NOMO-1 (cell line): ENCODE measurements at regions not wholly inside any gene's neighbourhood (a gene's known extent, or its start where the extent isn't known, plus 50 kb on each side); places are given as distances from the start of the nearest gene placed in this dataset.
"Not testable (repeated sequence)": the region's sequence is repeated elsewhere in the genome, so short reads cannot be mapped to it uniquely, and the experiment has no call there.

Experiments used
- DNase-seq, 2 experiments: peaks; one replicate each; lab custom pipeline; 2025; ENCODE audit not compliant: unreplicated experiment in 2 of 2; lab: John Stamatoyannopoulos, UW

GRCh38 chr4:117014236-117014635, 71.1 kb downstream of the TRAM1L1 start:
- no peak for DNase-seq

DNA sequence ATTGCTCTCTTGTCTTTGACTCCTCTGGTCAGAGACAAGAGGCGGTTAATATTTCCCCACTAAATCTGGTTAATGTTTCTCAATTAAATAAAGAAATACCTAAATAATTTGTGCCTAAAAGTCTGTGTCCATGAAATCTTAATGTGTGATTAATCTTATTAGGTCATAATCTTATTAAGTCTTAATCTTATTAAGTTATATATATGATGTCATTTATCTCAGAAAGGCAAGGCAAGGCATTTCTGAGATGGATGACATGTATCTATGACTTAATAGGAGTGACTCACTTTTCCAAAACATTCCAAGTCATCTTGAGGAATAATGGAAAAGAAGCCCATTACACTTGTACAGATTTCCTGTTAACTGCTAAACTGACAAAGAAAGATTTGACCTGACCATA, 74.7 kb downstream of the TRAM1L1 start:
- DNase-seq: no peak

DNA sequence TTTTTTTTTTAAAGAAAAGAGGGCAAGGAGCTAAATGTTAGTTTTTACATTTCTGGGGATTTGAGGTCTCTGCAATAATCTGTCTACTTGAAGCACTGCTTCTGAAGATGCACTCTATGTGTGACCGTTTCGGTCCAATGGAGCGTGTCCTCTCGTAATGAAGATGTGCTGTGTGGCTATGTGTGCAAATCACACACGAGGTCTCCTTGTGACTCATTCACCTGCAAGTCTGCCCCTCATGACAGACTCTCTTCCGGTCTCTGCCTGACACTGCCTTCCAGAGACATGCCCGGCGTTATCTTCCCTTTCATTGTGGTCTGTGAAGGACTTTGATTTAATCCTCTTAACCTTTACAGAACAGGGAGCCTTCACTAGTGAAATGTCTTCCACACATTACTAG, 84.3 kb downstream of the TRAM1L1 start:
- no peak for DNase-seq

- no peak for DNase-seq
Measured at GRCh38 chr4:116982656-116983055, 102.7 kb downstream of the TRAM1L1 start.

GRCh38 chr4:116980436-116980835, 104.9 kb downstream of the TRAM1L1 start:
- not testable (repeated sequence) for DNase-seq

DNA sequence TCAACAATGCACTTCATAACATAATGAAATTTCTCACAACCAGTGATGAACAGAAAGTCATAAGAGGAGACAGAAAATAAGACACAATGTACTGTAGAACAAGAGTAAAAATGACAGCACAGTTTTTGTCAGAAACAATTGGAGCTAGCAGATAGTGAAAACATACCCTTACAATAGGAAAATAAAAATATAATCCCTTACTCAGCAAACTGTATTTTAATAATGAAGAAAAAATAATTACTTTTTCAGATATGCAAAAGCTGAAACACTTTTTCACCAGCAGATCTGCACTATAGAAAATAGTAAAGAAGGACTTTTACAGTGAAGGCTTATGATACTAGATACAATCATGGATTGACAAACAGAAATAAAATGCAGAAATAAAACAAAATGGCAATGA, 126.3 kb downstream of the TRAM1L1 start:
- DNase-seq: no peak

DNA sequence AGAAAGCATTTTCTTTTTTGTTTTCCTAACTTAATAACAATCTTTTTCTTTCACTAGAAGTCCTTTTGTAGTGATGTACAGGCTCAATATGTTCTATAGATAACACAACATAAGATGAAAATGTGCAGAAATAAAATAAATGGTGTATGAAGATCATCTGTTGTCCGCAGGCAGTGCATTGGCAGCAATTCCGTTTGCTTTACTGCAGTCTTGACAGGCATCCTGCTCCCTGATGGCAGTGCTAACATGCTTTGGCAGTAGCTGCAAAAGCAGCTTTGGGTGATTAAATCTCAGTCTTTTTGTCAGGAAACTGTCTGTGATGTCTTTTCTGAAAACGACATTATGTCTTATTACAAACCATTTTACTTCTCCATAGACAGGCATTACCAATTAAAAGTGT, 131.4 kb downstream of the TRAM1L1 start:
- DNase-seq: no peak

DNA sequence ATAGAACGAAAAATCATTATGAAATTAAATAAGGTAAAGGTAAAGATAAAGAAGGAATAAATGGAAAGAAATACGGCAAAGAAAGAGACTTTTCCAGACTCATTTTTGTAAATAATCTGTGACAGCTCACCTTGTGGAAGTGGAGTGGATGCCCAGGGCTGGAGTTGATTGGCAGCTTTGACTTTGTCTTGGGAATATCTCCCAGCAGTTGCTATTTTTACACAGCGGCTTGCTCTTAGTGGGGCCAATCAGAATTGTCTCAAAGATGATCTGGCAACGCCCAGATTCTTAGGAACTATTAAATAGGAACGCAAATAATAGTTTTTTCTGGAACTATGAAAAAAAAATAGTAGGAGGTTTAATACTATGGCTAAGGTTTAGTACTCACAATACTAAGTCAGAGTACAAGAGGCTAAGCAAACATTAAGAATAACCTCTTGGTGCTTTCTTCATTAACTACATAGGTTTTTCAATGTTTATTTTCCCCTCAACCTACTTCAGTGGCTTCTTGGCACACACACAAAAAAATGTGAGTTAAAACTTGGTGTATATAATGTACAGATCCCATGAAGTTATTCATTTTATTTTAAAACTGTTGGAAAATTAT, 132.7 kb downstream of the TRAM1L1 start:
- no peak for DNase-seq

DNA sequence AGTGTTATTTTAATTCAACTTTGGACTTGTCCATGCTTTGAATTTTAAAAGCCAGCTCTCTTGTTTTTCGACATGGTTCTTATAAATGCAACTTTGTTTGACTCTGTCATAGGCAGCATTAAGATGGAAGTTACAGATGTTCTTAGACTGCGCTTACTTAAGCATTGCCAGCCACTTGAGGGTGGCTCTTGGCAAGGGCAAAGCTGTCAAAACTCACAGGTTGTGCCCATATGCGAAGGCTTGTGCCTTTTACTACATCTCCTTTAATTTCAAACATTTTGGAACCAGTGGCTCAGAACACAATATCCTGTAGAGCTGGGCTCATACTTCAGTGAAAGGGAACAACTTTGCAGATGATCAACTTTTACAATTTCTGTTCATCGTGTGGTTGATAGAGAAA, 135.5 kb downstream of the TRAM1L1 start:
- DNase-seq: no peak

DNA sequence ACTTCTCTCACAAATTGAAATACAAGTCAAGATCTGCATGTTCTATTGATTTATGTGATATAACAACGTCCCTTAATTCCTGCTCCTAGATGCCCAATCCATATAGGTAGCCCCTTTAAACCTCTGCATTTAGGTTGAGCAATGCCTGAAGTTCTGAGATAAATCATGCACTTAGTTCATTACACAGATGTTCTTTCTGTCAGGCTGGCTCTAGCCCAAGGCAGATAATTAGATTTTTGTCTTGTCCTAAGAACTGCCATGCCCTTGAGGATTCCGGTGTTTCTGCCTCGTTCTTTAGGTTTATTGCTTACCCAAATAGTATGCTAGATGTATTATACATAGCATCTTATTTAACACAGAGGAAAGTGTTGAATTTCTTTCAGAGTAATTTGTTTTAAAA, 143.1 kb downstream of the TRAM1L1 start:
- DNase-seq: no peak

GRCh38 chr4:116930329-116930728, 155.0 kb downstream of the TRAM1L1 start:
- no peak for DNase-seq

- no peak for DNase-seq
Measured at GRCh38 chr4:116926631-116927295, 158.6 kb downstream of the TRAM1L1 start.

DNA sequence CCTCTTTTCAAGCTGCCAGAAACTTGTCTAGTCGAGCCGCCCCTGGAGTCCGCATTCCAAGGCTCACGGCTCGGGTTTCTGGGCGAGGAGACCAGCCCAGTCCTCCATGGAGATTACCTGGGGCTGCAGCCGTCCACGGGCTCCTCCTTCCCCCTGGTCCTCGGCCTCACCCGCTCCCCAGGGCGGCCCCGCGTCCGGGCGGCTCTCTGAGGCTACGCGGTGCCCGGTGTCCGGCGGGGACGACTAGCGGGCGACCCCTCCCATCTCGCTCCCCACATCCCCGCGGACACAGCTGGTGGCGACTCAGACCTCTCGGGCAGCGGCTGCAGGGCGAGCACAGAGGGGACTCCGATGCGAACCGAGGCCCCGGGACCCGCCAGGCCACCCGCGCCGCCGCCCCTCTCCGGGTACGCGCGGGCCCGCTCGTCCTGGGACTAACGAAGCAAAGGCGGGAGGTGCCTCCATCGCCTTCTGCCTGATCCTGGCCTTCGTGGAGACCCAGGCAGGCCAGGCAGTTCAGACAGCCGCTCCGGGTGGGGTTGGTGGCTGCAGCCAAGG, 159.4 kb downstream of the TRAM1L1 start:
- no peak for DNase-seq

GRCh38 chr4:116923389-116923788, 162.0 kb downstream of the TRAM1L1 start:
- DNase-seq: no peak

- DNase-seq: no peak
Measured at GRCh38 chr4:116913451-116913850, 171.9 kb downstream of the TRAM1L1 start.

DNA sequence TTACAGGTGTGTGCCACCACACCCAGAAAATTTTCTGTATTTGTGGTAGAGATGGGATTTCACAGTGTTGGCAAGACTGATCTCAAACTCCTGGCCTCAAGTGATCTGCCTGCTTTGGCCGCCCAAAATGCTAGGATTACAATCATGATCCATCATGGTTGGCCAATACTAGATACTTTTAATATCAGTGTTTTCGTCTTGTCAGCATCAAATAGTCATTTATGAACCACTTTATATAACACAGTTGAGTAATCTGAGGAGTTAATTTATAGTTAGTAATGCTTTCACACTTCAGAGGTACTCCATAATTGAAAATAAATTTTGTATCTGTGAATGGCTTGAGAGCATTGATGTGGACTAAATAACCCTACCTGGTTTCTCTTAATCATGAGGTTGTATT, 178.6 kb downstream of the TRAM1L1 start:
- DNase-seq: no peak

DNA sequence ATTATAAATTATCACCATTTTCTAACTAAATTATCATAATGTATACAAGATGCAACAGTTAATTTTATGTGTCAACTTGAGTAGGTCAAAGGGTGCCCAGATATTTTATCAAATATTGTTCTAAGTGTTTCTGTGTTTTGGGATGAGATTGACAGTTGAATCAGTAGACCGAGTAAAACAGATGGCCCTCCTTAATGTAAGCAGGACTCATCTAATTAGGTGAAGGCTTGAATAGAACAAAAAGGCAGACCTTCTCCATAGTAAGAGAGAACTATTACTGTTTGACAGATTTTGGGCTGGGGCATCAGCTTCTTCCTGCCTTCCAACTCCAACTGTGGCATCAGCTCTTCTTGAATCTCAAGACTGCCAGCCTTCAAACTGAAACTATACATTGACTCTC, 185.8 kb downstream of the TRAM1L1 start:
- no peak for DNase-seq

DNA sequence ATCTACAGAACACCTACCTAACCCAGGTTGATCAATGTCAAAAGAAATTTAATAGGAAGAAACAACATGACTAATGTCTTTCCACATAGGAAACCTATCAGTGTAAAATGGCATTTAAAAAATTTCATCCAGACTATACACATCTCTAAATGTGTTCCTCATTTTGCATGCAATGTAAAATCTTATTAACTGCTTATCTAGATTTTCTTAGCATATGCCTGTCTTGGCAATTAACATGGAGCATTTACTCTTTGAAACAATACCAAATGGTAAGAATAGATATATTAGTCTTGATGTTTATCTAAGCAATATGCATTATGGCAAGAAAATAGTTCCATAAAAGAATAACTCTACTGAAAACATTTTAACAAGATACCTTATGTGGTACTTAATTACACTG, 199.8 kb downstream of the TRAM1L1 start:
- DNase-seq: no peak

DNA sequence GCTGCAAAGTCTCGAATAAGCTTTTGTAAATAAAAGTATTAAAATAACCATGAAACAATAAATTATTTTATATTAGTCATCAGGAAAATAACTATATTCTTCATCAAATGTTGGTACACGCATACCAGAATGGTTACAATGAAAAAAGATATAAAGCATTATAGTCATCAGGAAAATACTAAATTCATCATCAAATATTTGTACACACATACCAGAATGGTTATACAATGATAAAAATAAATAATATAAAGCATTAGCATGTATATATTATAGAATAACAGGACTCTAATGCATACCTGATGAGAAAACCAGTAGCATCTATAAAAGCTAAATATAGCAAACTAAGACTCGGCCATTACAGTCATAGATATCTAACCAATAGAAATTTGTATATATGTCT, 202.9 kb downstream of the TRAM1L1 start:
- no peak for DNase-seq

GRCh38 chr4:116881077-116881476, 204.3 kb downstream of the TRAM1L1 start:
- DNase-seq: no peak

DNA sequence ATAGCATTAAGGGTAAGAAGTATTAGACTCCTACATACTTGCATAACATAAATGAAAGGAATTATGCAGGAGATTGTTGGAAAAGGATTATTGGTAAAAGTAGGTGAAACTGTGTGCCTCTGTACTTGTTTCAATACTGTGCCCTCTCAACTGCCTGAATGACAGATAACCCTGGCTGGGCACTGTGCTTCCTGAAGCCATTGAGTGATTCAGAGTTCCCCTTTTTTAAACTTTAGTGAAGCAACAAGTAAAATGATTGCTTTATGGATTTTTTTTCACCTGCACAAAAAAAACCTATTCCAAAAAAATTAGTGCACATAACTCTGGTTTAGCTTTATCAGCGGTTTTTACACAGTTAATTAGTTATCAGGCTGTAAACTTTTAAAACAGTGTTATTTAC, 204.8 kb downstream of the TRAM1L1 start:
- peak in 1 of 2 experiments; percentile 29 for DNase-seq

- no peak for DNase-seq
Measured at GRCh38 chr4:116878280-116878679, 207.1 kb downstream of the TRAM1L1 start.
